NCI-H1105 treated with DMSO at 0.1 percent for 48 hours (cell line): ENCODE measurements at regions not wholly inside any gene's neighbourhood (a gene's known extent, or its start where the extent isn't known, plus 50 kb on each side); places are given as distances from the start of the nearest gene placed in this dataset.
A peak's percentile ranks its signal among the peaks of the same experiment; 100 is the strongest.
"Not testable (repeated sequence)": the region's sequence is repeated elsewhere in the genome, so short reads cannot be mapped to it uniquely, and the experiment has no call there.

Source experiments
- DNase-seq: peaks from one replicate; lab custom pipeline; 2025; lab: John Stamatoyannopoulos, UW

DNA sequence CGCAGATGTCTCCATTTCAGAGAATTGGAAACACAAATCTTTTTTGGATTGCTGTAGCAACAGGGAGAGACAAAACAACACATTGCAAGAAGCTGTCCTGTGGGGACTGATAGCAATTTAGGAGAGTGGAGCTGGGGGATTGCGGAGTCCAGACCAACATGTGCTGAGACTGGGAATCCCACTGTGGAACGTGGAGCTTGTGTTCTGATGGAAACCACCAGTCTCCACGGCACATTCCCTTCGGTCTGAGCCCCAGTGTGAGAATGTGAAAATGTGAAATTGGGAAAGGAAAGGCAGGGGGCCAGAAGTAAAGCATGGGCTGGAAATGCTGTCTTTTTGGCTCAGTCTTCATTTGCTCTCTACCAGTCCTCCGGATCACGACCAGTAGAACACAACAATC lies 348.8 kb upstream of the TNC start:
- no peak for DNase-seq

DNA sequence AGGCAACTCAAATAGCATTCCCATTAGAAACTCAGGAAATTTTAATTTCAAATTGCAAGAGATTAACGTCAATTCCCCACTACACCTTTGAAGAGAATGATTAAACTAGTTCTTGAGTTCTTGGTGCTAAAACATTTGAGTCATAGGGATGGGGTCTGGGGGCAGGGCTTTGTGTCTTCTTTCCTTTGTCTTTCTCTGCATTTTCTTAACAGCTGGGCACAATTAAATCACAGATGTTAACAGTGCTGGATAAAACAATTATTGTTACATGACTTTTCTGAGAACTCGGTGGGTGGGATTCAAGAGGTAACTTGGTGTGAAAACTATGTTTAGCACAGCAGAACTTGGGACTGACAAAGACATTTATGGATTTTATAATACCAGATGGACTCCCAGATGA lies 351.9 kb upstream of the TNC start:
- DNase-seq: no peak

- DNase-seq: not testable (repeated sequence)
Observed at GRCh38 chr9:115473032-115473431, 355.1 kb upstream of the TNC start.

DNA sequence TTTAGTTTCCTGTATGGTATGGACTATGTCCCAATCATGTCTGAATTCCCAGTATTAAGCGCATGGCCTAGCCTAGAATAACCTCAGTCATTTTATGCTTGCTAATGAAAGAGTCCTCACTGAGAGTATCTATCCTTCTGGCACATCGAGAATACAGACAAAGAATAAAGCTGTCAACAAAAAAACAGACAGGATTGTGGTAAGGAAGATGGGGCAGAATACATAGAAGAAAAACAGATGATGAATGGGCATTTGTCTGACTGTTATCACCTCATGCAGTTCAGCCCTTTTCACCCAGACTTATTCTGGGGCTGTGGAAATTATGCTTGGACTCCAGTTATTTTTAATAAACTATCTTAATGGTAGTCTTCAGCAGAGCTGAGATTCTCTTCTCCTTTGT lies 363.8 kb upstream of the TNC start:
- DNase-seq: no peak

GRCh38 chr9:115482747-115483146 lies 364.8 kb upstream of the TNC start:
- DNase-seq: no peak

DNA sequence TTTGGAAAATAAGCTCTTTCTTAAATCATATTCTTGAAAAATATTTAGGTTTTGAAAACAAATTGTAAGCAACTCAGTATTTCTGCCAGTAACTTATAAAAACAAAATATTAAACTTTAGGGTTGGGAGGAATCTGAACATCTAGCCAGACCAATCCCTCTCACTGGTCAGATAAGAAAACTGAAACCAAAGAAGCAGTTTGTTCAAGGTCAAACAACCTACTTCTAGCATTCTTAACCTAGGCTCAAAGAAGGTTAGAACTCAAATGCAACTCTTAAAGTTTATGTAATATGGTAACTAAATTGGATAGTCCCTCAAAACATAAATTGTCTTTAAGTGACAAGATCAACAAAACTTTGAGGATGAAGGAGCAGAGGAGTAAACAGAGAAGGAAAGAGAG lies 374.9 kb upstream of the TNC start:
- no peak for DNase-seq

DNA sequence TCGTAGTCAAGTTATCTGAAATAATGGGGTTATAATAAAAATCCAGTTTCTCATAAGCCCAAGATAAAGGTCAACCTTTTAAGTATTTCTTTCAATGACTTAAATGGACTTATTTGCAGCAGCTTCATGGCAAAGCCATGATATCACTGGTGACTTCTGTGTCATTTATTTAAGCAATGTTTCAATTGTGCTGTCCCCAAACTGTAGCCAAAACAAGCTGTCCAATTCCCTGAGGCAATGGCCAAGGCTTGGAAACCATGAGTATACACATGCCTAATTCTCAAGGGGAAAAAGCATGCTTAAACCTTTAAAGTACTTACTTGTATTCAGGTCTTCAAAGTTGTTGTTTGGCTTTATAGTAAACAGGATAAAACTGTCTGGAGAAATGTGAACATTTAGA lies 376.4 kb upstream of the TNC start:
- DNase-seq: no peak

GRCh38 chr9:115495052-115495635 lies 377.2 kb upstream of the TNC start:
- DNase-seq: no peak

GRCh38 chr9:115495836-115496235 lies 377.9 kb upstream of the TNC start:
- DNase-seq: no peak

DNA sequence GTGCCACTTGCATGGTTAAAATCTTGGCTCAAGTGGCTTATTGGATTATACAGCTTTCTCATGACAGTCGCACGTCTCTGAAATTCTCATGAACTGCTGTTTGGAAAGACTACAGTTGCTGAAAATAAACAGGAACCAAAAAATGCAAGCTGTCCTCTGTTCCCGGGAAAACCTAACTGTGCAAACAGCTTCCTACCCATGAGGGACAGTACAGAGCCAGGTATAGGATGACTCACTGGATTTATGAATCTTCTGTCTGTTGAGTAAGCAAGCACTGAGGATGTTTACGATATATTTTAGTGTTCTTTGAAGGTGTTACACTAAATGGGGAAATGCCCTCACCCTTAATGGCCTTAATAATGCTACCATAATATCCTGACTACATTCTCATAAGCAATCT lies 380.3 kb upstream of the TNC start:
- no peak for DNase-seq

- DNase-seq: no peak
Observed at GRCh38 chr9:115507148-115507547, 389.2 kb upstream of the TNC start.

DNA sequence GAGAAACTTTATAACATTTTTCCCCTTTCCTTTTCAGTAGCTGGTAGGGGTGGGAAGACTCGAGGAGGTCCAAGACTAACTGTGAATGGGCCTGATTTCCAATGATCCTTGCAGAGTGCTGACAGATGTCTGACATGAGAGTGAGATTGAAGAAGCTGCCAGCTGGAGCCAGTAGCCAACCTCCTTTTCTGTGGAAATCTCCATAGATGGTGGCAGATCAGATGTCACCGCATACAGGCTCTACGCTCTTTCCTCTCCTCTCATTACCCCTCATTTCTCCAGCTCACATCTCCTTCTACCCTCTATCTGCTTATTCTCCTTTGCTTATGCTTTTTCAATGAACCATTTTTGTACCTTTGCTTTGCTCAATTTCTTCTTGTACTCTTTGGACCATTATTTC lies 395.2 kb upstream of the TNC start:
- no peak for DNase-seq

DNA sequence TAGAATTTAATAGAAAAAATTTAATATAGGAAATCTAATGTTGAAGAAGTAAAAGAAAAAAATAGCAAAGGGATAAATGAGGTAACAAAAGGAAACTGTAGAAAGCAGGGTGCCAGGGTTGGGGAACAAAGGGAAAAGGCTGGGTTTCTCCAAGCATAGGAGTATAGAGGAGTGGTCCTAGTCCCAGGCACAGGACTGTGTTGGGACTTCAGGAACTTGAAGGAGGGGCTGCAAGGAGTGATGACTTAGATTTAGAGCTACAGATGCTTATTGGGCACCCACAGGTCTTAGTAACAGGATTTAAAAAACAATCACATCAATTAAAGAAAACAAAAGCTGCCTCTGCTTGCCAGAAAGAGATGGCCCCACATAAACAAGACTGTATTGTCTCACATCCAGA lies 396.5 kb upstream of the TNC start:
- no peak for DNase-seq

- no peak for DNase-seq
Observed at GRCh38 chr9:115517335-115518075, 399.5 kb upstream of the TNC start.

GRCh38 chr9:115520646-115521045 lies 402.7 kb upstream of the TNC start:
- DNase-seq: no peak

DNA sequence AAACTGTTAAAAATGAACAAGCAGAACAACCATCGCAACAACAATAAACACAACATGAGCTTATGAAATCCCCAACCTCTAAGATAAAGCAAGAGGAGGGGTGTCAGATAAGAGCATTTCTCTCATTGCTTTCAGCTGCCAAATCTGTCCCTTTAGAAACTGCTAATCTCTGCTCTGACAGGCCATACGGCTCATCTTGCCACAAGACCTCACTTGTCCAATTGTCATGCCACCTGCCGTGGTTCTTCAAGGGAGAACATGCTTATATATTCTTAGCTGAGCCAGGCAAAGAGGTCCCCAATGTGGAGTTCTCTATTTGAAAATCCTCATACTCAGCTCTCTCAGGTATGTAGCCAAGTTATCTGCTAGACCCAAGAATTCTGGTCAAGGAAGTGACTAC lies 405.0 kb upstream of the TNC start:
- no peak for DNase-seq

DNA sequence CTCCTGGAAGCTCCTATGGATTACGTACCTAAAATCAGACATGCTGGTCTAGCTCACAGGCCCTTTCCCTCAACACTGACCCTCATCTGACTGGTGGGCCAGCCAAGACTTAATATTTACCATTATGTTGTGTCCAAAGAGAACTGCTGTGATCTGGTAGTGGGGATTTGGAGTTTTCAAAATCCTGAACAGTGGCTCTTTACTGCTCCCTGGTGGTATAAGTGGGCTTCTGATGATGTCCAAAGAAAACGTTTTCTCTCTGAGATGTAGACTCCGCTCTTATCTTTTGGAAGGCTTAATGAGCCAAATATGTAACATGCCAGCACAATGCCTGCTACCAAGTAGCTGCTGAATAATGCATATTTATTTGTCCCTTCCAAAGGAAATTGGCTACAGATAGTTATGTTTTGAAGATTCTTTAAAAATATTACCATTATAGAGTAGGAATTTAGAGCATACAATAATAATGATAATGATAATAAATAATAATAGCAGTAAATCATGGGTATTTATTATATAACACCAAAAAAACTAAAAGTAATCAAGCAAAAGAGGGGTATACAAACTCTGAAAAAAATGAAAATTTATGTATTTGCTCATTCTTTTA lies 406.6 kb upstream of the TNC start:
- DNase-seq: peak; percentile 49

DNA sequence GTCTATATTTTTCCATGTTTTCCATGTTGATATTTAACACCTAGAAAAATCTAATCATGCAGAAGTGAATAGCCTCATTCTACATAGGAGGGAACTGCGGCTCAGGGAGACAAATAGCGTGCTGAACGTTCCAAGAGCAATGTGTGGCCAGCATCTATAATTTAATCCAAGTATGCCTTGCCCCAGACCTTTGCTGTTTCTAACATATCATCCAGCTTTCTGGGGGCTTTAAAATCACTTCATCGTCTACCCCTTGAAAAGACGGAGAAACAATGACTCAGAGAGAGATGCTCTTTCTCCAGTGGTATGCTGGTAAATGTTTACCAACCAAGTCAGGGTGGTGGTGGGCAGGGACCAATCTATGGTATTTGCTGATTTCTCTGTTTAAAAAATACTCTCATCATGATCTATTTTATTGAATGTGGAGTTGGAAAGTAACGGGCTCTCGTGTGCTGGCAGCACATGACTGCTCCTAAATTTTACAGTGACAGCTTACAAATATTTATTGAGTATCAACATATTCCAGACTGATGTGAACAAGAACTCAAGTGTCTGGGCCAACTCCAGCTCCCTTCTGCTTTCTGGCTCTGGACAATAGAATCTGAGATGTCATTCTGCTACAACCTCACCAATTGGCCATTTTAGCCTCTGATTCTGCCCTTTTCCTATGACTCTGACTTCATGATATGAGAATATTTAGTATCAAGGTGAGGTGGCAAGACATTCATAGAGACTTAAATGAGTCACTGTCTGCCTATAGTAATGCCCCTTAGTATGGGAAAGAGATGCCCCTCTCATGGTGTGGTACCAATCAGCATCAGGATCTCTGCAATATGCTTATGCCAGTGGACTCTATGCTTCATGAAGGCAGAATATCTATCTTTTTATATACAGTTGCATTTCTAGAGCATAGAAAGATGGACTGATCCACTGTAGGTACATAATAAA lies 407.4 kb upstream of the TNC start:
- no peak for DNase-seq

- DNase-seq: no peak
Observed at GRCh38 chr9:115531410-115532125, 413.6 kb upstream of the TNC start.

DNA sequence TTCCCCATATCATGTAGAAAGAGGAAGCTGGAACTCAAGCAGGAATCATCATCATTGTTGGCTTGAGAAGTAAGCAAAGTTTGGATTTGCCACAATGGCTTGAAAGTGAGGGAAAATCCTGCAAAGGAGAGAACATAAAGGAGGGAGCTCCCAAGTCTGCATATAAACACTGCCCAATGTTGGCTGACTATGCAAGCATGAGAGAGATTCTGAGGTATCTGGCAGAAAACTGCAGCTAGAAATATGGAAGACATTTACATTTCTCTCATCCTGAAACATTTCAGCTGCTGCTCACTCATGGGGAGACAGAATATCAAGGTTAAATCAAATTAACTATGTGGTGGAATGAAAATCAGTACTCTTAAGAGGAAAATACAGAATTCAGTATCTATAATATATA lies 415.6 kb upstream of the TNC start:
- DNase-seq: no peak

GRCh38 chr9:115540091-115540490 lies 422.1 kb upstream of the TNC start:
- DNase-seq: no peak

- DNase-seq: no peak
Observed at GRCh38 chr9:115543511-115543910, 425.6 kb upstream of the TNC start.
